Panc1 (cell line): ENCODE measurements at regions not wholly inside any gene's neighbourhood (a gene's known extent, or its start where the extent isn't known, plus 50 kb on each side); places are given as distances from the start of the nearest gene placed in this dataset.

Experiments used
- ATAC-seq: fragments of 200-7000 bp; cut with Tn5 transposase; 2 replicates; pipeline ENCODE4 v1.9.1; 2020; ENCODE audit warnings: mild to moderate bottlenecking, moderate library complexity
- BruUV-seq: library from RNA; stranded (reverse); fragments of 400-500 nt; replicated peaks from 2 replicates; lab custom pipeline; 2021; lab: Mats Ljungman, UMichigan
- CTCF ChIA-PET: fragments of 300-600 bp; sonication (Branson Sonifier 250); formaldehyde crosslinking; loops from one replicate; lab custom pipeline; 2022; ENCODE audit warnings: antibody characterized with exemption; lab: Charles Lee
- POLR2A ChIA-PET: fragments of 300-600 bp; sonication (Branson Sonifier 250); formaldehyde crosslinking; loops from one replicate; lab custom pipeline; 2022; ENCODE audit warnings: antibody characterized with exemption; lab: Charles Lee
- DNase-seq: peaks from one replicate; pipeline ENCODE4 v3.0.0-alpha.2; 2010; ENCODE audit warnings: low read depth, low spot score
- H3K27ac ChIP-seq: 2 replicates; pipeline ENCODE4 v1.5.1; 2011; ENCODE audit warnings: mild to moderate bottlenecking, low read length, inconsistent platforms
- H3K27me3 ChIP-seq: fragments of 200-500 bp; sonication (Bioruptor generic); 2 replicates; pipeline ENCODE4 v1.6.0; 2014; ENCODE audit warnings: low read length, inconsistent platforms; ENCODE audit not compliant: control insufficient read depth, insufficient read depth
- H3K36me3 ChIP-seq: fragments of 200-500 bp; sonication (Bioruptor generic); 2 replicates; pipeline ENCODE4 v1.5.1; 2014; ENCODE audit warnings: inconsistent platforms, mild to moderate bottlenecking, low read length, moderate library complexity; ENCODE audit not compliant: control insufficient read depth, insufficient read depth
- H3K4me1 ChIP-seq: 2 replicates; pipeline ENCODE4 v1.5.1; 2011; ENCODE audit warnings: inconsistent platforms, mild to moderate bottlenecking, low read length, moderate library complexity; ENCODE audit not compliant: control insufficient read depth, insufficient read depth
- H3K4me3 ChIP-seq, 2 experiments: 2 replicates each; pipeline ENCODE4 v1.5.1; 2011 to 2012; ENCODE audit warnings: low read depth in 2 of 2, low read length in 2 of 2, mild to moderate bottlenecking in 2 of 2, inconsistent platforms in 1 of 2, moderate library complexity in 1 of 2
- H3K9me3 ChIP-seq: fragments of 200-500 bp; sonication (Bioruptor generic); 2 replicates; pipeline ENCODE4 v1.5.1; 2014; ENCODE audit warnings: low read depth, mild to moderate bottlenecking, inconsistent platforms, low read length, moderate library complexity; ENCODE audit not compliant: control insufficient read depth, insufficient read depth
- POLR2AphosphoS5 ChIP-seq: IDR thresholded peaks from 2 replicates; pipeline ENCODE4 v1.6.1; 2012; ENCODE audit warnings: mild to moderate bottlenecking, low read depth, low read length, moderate library complexity
- SIN3A ChIP-seq: IDR thresholded peaks from 2 replicates; pipeline ENCODE4 v1.6.1; 2012; ENCODE audit warnings: low read depth, mild to moderate bottlenecking, low read length, moderate library complexity, borderline replicate concordance; ENCODE audit not compliant: insufficient read depth
- TCF7L2 ChIP-seq: IDR thresholded peaks from 2 replicates; pipeline ENCODE4 v1.6.1; 2011; ENCODE audit warnings: mild to moderate bottlenecking, low read depth, low read length, inconsistent platforms
- in situ Hi-C: cut with HindIII; loops from 2 replicates; pipeline ENCODE4 v1.10.0; 2016; ENCODE audit warnings: low sequenced_read_pairs, low pct_unique_long_range_greater_than_20kb
- intact Hi-C: fragments of 100-400 bp; cut with micrococcal nuclease; formaldehyde crosslinking; loops from one replicate; pipeline ENCODE4 v1.10.0; 2022; ENCODE audit not compliant: unreplicated experiment
- TF ChIP-seq, protein P1 (sequence below), 2 experiments: IDR thresholded peaks; 2 replicates each; pipeline ENCODE4 v1.6.1; 2011 to 2012; ENCODE audit warnings: low read depth in 2 of 2, control low read depth in 1 of 2, low read length in 1 of 2, mild to moderate bottlenecking in 1 of 2, moderate library complexity in 1 of 2; ENCODE audit not compliant: insufficient read depth in 1 of 2
- TF ChIP-seq, protein P2 (sequence below): fragments of 450-650 bp; IDR thresholded peaks from 2 replicates; pipeline ENCODE4 v1.5.1; 2017; ENCODE audit warnings: mild to moderate bottlenecking

GRCh38 chr5:12854386-12854785, 950.1 kb upstream of the CTNND2 start:
- Histone ChIP-seq H3K4me1 (no peaks in the 10 kb centered on the region), H3K36me3 (no peaks in the 10 kb centered on the region), H3K9me3 (no peaks in the 10 kb centered on the region), H3K27ac (no peak overlapping the region), H3K4me3 (no peak overlapping the region), H3K27me3 (no peaks in the 10 kb centered on the region)
- intact Hi-C loops (no loop called here), in situ Hi-C loops (no loop called here)
- ChIA-PET POLR2A (no interaction called here), CTCF (no interaction called here)
- BruUV-seq, result no TSS peak
- DNase-seq, result no peak
- TF ChIP-seq SIN3A, result no peak
- TF ChIP-seq TCF7L2, result no peak
- TF ChIP-seq, protein P1, sequence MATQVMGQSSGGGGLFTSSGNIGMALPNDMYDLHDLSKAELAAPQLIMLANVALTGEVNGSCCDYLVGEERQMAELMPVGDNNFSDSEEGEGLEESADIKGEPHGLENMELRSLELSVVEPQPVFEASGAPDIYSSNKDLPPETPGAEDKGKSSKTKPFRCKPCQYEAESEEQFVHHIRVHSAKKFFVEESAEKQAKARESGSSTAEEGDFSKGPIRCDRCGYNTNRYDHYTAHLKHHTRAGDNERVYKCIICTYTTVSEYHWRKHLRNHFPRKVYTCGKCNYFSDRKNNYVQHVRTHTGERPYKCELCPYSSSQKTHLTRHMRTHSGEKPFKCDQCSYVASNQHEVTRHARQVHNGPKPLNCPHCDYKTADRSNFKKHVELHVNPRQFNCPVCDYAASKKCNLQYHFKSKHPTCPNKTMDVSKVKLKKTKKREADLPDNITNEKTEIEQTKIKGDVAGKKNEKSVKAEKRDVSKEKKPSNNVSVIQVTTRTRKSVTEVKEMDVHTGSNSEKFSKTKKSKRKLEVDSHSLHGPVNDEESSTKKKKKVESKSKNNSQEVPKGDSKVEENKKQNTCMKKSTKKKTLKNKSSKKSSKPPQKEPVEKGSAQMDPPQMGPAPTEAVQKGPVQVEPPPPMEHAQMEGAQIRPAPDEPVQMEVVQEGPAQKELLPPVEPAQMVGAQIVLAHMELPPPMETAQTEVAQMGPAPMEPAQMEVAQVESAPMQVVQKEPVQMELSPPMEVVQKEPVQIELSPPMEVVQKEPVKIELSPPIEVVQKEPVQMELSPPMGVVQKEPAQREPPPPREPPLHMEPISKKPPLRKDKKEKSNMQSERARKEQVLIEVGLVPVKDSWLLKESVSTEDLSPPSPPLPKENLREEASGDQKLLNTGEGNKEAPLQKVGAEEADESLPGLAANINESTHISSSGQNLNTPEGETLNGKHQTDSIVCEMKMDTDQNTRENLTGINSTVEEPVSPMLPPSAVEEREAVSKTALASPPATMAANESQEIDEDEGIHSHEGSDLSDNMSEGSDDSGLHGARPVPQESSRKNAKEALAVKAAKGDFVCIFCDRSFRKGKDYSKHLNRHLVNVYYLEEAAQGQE (IDR thresholded peaks at IDR 0.05; ENCODE audit: insufficient read depth in 1 of 2, low read depth in 2 of 2, low read length in 1 of 2), result no peak
- TF ChIP-seq, protein P2, sequence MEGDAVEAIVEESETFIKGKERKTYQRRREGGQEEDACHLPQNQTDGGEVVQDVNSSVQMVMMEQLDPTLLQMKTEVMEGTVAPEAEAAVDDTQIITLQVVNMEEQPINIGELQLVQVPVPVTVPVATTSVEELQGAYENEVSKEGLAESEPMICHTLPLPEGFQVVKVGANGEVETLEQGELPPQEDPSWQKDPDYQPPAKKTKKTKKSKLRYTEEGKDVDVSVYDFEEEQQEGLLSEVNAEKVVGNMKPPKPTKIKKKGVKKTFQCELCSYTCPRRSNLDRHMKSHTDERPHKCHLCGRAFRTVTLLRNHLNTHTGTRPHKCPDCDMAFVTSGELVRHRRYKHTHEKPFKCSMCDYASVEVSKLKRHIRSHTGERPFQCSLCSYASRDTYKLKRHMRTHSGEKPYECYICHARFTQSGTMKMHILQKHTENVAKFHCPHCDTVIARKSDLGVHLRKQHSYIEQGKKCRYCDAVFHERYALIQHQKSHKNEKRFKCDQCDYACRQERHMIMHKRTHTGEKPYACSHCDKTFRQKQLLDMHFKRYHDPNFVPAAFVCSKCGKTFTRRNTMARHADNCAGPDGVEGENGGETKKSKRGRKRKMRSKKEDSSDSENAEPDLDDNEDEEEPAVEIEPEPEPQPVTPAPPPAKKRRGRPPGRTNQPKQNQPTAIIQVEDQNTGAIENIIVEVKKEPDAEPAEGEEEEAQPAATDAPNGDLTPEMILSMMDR, result no peak
- no peak for TF ChIP-seq POLR2AphosphoS5
- ATAC-seq, result no peak

DNA sequence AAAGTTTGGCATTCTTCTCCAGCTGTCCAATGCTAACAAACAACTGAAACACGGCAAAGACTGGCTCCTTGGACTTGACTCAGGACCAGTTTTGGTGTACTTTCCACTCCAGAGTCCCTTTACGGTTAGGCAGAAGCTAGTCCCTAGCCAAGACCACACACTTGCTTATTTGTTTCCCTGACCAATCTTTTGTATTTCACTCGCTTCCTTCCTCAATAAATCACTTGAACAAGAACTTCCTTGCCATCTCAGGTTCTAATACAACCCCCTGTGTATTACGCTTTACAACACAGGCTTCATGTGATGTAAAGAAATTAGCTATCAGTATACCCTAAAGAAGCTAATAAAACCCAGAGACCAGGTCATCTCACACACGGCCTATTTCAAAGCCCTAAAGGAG, 947.5 kb upstream of the CTNND2 start:
- POLR2A ChIA-PET, result no interaction called here
- BruUV-seq, result no TSS peak
- Histone ChIP-seq H3K4me1 (no peaks in the 10 kb centered on the region), H3K36me3 (no peaks in the 10 kb centered on the region), H3K27me3 (no peaks in the 10 kb centered on the region), H3K27ac (no peak overlapping the region), H3K9me3 (no peaks in the 10 kb centered on the region), H3K4me3 (no peak overlapping the region)
- no peak for ATAC-seq
- CTCF ChIA-PET, result no interaction called here
- in situ Hi-C loops (no loop called here), intact Hi-C loops (no loop called here)
- TF ChIP-seq POLR2AphosphoS5, result no peak
- TF ChIP-seq, protein P1 (IDR thresholded peaks at IDR 0.05; ENCODE audit: insufficient read depth in 1 of 2, low read depth in 2 of 2, low read length in 1 of 2), result no peak
- TF ChIP-seq TCF7L2, result no peak
- TF ChIP-seq, protein P2, result no peak
- no peak for TF ChIP-seq SIN3A
- no peak for DNase-seq
